GM12891 (cell line): ENCODE measurements at regions not wholly inside any gene's neighbourhood (a gene's known extent, or its start where the extent isn't known, plus 50 kb on each side); places are given as distances from the start of the nearest gene placed in this dataset.

Experiments used
- POLR2A ChIP-seq: IDR thresholded peaks from 2 replicates; pipeline ENCODE4 v1.6.1; 2011; ENCODE audit warnings: low read depth, low read length, control low read depth
- POLR2AphosphoS5 ChIP-seq: IDR thresholded peaks from 2 replicates; pipeline ENCODE4 v1.6.1; 2011; ENCODE audit warnings: low read depth, low read length, control low read depth

DNA sequence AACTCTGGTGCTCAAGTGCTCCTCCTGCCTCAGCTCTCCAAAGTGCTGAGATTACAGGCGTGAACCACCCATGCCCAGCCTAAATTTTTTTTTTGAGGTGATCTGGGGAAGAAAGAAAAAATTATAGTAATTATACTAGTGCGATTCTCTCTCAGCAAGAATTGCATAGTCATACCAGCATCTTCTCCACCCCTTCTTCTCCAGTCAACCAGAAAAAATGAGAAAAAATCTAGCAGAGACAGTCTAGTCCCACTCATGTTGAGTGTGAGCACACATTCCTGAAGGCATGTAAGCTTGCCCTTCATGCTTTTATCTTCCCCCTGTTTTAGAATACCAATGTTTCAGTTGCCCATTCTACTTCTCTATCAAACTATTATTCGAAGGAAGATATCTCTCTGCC is 207.6 kb downstream of the S1PR1 start:
- TF ChIP-seq POLR2AphosphoS5 (no peak), POLR2A (no peak; the same call in 1 of the 2 replicates)
